CD14-positive monocyte (primary cell): ENCODE measurements at regions not wholly inside any gene's neighbourhood (a gene's known extent, or its start where the extent isn't known, plus 50 kb on each side); places are given as distances from the start of the nearest gene placed in this dataset.

ENCODE experiments used
- DNase-seq, 3 donors: peaks; one replicate each; pipeline ENCODE4 v3.0.0-alpha.2; 2011 to 2022
- H2AFZ ChIP-seq: 2 replicates; pipeline ENCODE4 v1.6.0; 2012; ENCODE audit warnings: mild to moderate bottlenecking, low read depth, low read length, inconsistent platforms; ENCODE audit not compliant: insufficient read depth, poor library complexity, severe bottlenecking
- H3K27ac ChIP-seq, 2 donors: 1 replicate in 1 of 2; 2 replicates in 1 of 2; pipeline ENCODE4 v1.5.1; 2012 to 2013; ENCODE audit warnings: low read length in 2 of 2, control low read depth in 1 of 2, inconsistent platforms in 1 of 2, low read depth in 1 of 2, mild to moderate bottlenecking in 1 of 2
- H3K27me3 ChIP-seq, 2 donors: one replicate each; pipeline versions ENCODE4 v1.6.0 to v1.6.1; 2011 to 2013; ENCODE audit warnings: low read length in 2 of 2; ENCODE audit not compliant: control insufficient read depth in 2 of 2, insufficient read depth in 2 of 2
- H3K36me3 ChIP-seq, 2 donors: replicated peaks in 1 of 2; 1 replicate in 1 of 2; 2 replicates in 1 of 2; pipeline versions ENCODE4 v1.5.1 to v1.6.1; 2012 to 2013; ENCODE audit warnings: low read length in 2 of 2, control low read depth in 1 of 2, inconsistent platforms in 1 of 2, mild to moderate bottlenecking in 1 of 2; ENCODE audit not compliant: insufficient read depth in 2 of 2, control insufficient read depth in 1 of 2
- H3K4me1 ChIP-seq, 2 donors: 1 replicate in 1 of 2; 2 replicates in 1 of 2; pipeline versions ENCODE4 v1.5.1 to v1.6.1; 2012 to 2013; ENCODE audit warnings: low read length in 2 of 2, control low read depth in 1 of 2, inconsistent platforms in 1 of 2, mild to moderate bottlenecking in 1 of 2, moderate library complexity in 1 of 2; ENCODE audit not compliant: insufficient read depth in 2 of 2, control insufficient read depth in 1 of 2
- H3K4me2 ChIP-seq: replicated peaks from 2 replicates; pipeline ENCODE3; 2012; ENCODE audit warnings: low read length, moderate library complexity, mild to moderate bottlenecking; ENCODE audit not compliant: poor library complexity, severe bottlenecking; ENCODE audit errors: extremely low read depth
- H3K4me3 ChIP-seq, 3 experiments: fragments of 200-600 bp in 1 of 3; sonication (generic) in 1 of 3; replicated peaks in 1 of 3; 1 replicate in 2 of 3; 2 replicates in 1 of 3; pipeline ENCODE4 v1.5.1; 2011 to 2013; ENCODE audit warnings: low read length in 3 of 3, mild to moderate bottlenecking in 3 of 3, control low read depth in 2 of 3, low read depth in 2 of 3, inconsistent platforms in 1 of 3, moderate library complexity in 1 of 3
- H3K79me2 ChIP-seq: 2 replicates; pipeline ENCODE4 v1.6.0; 2012; ENCODE audit warnings: mild to moderate bottlenecking, control low read depth, inconsistent platforms, low read length, moderate library complexity; ENCODE audit not compliant: insufficient read depth
- H3K9ac ChIP-seq: 2 replicates; pipeline ENCODE4 v1.6.0; 2017; ENCODE audit warnings: low read length, mild to moderate bottlenecking; ENCODE audit not compliant: insufficient read depth, poor library complexity, severe bottlenecking
- H3K9me3 ChIP-seq, 2 donors: replicated peaks in 1 of 2; 1 replicate in 1 of 2; 2 replicates in 1 of 2; pipeline versions ENCODE4 v1.5.1 to v1.6.1; 2012 to 2013; ENCODE audit warnings: low read length in 2 of 2, control low read depth in 1 of 2; ENCODE audit not compliant: control insufficient read depth in 1 of 2, insufficient read depth in 1 of 2
- H4K20me1 ChIP-seq: 2 replicates; pipeline ENCODE4 v1.6.0; 2012; ENCODE audit warnings: mild to moderate bottlenecking, low read length, control low read depth, moderate library complexity; ENCODE audit not compliant: insufficient read depth
- H3K27ac Mint-ChIP-seq, 7 donors: one replicate each; pipeline ENCODE4 v1.8.0; 2020; ENCODE audit warnings: mild to moderate bottlenecking in 7 of 7, mixed read lengths in 7 of 7, moderate library complexity in 6 of 7, inconsistent platforms in 2 of 7
- H3K27me3 Mint-ChIP-seq, 3 donors: one replicate each; pipeline ENCODE4 v1.8.0; 2021 to 2022; ENCODE audit warnings: low read depth in 3 of 3, mild to moderate bottlenecking in 3 of 3, mixed read lengths in 3 of 3, moderate library complexity in 3 of 3, inconsistent platforms in 1 of 3
- H3K36me3 Mint-ChIP-seq, 2 donors: one replicate each; pipeline ENCODE4 v1.8.0; 2020; ENCODE audit warnings: mixed read lengths in 2 of 2, inconsistent platforms in 1 of 2, mild to moderate bottlenecking in 1 of 2
- H3K4me1 Mint-ChIP-seq: one replicate; pipeline ENCODE4 v1.8.0; 2020; ENCODE audit warnings: mild to moderate bottlenecking, mixed read lengths
- H3K4me3 Mint-ChIP-seq, 2 donors: one replicate each; pipeline ENCODE4 v1.8.0; 2020; ENCODE audit warnings: mild to moderate bottlenecking in 2 of 2, mixed read lengths in 2 of 2, moderate library complexity in 1 of 2
- H3K9me3 Mint-ChIP-seq, 7 donors: one replicate each; pipeline ENCODE4 v1.8.0; 2020 to 2022; ENCODE audit warnings: mixed read lengths in 7 of 7, mild to moderate bottlenecking in 6 of 7, moderate library complexity in 6 of 7, inconsistent platforms in 2 of 7
- WGBS: methylation state at CpG from one replicate; pipeline ENCODE4 v1.1.5; 2013; ENCODE audit warnings: missing lambda C conversion rate; ENCODE audit not compliant: insufficient coverage; 5-methylcytosine and 5-hydroxymethylcytosine counted together
- intact Hi-C, 2 donors: fragments of 100-400 bp; cut with micrococcal nuclease; formaldehyde crosslinking; loops; one replicate each; pipeline versions ENCODE4 v1.15.0 to v1.15.1; 2023
- TF ChIP-seq, protein P1 (sequence below): fragments of 200-600 bp; IDR thresholded peaks from one replicate; pipeline ENCODE4 v1.8.0; 2022; ENCODE audit warnings: antibody characterized with exemption, mild to moderate bottlenecking

DNA sequence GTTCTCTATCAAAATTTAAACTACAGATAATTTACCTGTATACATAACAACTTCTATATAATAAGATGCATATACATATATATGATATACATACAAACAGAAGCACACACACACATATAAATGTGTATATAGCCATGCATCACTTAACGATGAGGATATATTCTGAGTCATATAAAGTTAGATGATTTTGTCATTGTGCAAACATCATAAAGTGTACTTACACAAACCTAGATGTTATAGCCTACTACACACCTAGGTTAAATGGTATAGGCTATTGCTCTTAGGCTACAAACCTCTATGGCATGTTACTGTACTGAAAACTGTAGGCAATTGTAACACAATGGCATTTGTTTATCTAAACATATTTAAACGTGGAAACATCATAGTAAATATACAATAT is 937.6 kb upstream of the KCND2 start:
- no peak overlapping the region for H3K4me3 Mint-ChIP-seq
- H3K4me1 ChIP-seq = no peaks in the 10 kb centered on the region
- no peak overlapping the region for H3K27ac Mint-ChIP-seq
- H3K9ac ChIP-seq = no peak overlapping the region
- H3K4me3 ChIP-seq = no peak overlapping the region
- H2AFZ ChIP-seq = no peak overlapping the region
- no peaks in the 10 kb centered on the region for H3K36me3 Mint-ChIP-seq
- TF ChIP-seq, protein P1, sequence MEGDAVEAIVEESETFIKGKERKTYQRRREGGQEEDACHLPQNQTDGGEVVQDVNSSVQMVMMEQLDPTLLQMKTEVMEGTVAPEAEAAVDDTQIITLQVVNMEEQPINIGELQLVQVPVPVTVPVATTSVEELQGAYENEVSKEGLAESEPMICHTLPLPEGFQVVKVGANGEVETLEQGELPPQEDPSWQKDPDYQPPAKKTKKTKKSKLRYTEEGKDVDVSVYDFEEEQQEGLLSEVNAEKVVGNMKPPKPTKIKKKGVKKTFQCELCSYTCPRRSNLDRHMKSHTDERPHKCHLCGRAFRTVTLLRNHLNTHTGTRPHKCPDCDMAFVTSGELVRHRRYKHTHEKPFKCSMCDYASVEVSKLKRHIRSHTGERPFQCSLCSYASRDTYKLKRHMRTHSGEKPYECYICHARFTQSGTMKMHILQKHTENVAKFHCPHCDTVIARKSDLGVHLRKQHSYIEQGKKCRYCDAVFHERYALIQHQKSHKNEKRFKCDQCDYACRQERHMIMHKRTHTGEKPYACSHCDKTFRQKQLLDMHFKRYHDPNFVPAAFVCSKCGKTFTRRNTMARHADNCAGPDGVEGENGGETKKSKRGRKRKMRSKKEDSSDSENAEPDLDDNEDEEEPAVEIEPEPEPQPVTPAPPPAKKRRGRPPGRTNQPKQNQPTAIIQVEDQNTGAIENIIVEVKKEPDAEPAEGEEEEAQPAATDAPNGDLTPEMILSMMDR = no peak
- no peaks in the 10 kb centered on the region for H4K20me1 ChIP-seq
- intact Hi-C loops = no loop called here
- peaks cover 0 to 1% (median 0%) of the 10 kb centered on the region in 7 donors for H3K9me3 Mint-ChIP-seq
- no peaks in the 10 kb centered on the region for H3K9me3 ChIP-seq
- DNase-seq = no peak
- H3K27me3 Mint-ChIP-seq = peaks cover 0 to under 1% (median 0%) of the 10 kb centered on the region in 3 donors
- no peak overlapping the region for H3K4me2 ChIP-seq
- H3K4me1 Mint-ChIP-seq = no peaks in the 10 kb centered on the region
- no peaks in the 10 kb centered on the region for H3K79me2 ChIP-seq
- H3K27me3 ChIP-seq = no peaks in the 10 kb centered on the region
- no CpG with 5 or more reads among the region's 2 CpGs for WGBS
- no peak overlapping the region for H3K27ac ChIP-seq
- H3K36me3 ChIP-seq = no peaks in the 10 kb centered on the region

DNA sequence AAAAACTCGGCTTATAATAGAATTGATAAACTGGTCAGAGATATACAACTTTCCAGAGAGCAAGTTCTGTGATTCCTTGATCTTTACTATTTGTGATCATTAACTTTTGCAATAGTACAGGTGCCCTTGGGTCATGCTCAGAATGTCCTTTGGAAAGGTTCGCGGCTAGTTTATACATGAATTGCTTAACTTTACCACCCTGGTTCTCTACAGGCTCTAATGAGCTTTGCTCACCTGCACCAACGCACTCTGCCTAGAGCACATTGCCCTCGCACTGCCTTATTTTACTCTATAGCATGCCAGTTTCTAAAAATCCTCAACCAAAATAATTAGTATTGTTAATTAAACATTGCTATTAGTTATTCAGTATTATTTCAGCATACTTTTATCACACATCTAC is 931.2 kb upstream of the KCND2 start:
- H3K4me3 Mint-ChIP-seq = no peak overlapping the region
- no peaks in the 10 kb centered on the region for H3K4me1 ChIP-seq
- H4K20me1 ChIP-seq = no peaks in the 10 kb centered on the region
- no CpG with 5 or more reads among the region's 5 CpGs for WGBS
- H3K27me3 Mint-ChIP-seq = peaks cover 0 to 1% (median 0%) of the 10 kb centered on the region in 3 donors
- no peak overlapping the region for H3K9ac ChIP-seq
- H3K4me3 ChIP-seq = no peak overlapping the region
- no peak overlapping the region for H3K27ac Mint-ChIP-seq
- peaks cover 0 to 5% (median 0%) of the 10 kb centered on the region in 7 donors for H3K9me3 Mint-ChIP-seq
- H3K79me2 ChIP-seq = no peaks in the 10 kb centered on the region
- TF ChIP-seq, protein P1 = no peak
- no peak overlapping the region for H3K4me2 ChIP-seq
- no peak overlapping the region for H2AFZ ChIP-seq
- no peaks in the 10 kb centered on the region for H3K36me3 Mint-ChIP-seq
- no peak for DNase-seq
- no peaks in the 10 kb centered on the region for H3K4me1 Mint-ChIP-seq
- H3K36me3 ChIP-seq = no peaks in the 10 kb centered on the region
- H3K9me3 ChIP-seq = no peaks in the 10 kb centered on the region
- H3K27ac ChIP-seq = no peak overlapping the region
- intact Hi-C loops = no loop called here
- no peaks in the 10 kb centered on the region for H3K27me3 ChIP-seq
